ENCODE measurements at regions not wholly inside any gene's neighbourhood (a gene's known extent, or its start where the extent isn't known, plus 50 kb on each side); places are given as distances from the start of the nearest gene placed in this dataset.

DNA sequence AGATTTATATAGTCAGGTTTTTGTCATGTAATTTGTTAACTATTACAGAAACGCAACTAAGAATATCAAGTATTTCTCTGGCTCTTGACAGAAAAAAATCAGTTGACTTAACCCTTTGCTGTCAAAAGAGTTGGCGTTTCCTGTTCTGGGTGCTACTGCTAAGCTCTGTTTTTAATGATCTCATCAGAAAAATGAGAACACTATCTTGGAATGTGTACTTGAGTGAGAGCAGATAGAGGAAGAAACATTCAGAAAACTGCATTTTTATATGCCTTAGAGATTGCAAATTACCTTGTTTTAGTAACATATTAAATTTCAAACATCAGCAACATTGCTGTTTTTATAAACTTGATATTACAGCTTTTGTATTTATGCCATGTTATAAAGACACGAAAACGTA lies 297.9 kb downstream of the RDH14 start:
- H3K4me3 ChIP-seq (ENCODE audit: control insufficient read depth, low read depth, low read length), result no peak overlapping the region
- TF ChIP-seq, protein P1, sequence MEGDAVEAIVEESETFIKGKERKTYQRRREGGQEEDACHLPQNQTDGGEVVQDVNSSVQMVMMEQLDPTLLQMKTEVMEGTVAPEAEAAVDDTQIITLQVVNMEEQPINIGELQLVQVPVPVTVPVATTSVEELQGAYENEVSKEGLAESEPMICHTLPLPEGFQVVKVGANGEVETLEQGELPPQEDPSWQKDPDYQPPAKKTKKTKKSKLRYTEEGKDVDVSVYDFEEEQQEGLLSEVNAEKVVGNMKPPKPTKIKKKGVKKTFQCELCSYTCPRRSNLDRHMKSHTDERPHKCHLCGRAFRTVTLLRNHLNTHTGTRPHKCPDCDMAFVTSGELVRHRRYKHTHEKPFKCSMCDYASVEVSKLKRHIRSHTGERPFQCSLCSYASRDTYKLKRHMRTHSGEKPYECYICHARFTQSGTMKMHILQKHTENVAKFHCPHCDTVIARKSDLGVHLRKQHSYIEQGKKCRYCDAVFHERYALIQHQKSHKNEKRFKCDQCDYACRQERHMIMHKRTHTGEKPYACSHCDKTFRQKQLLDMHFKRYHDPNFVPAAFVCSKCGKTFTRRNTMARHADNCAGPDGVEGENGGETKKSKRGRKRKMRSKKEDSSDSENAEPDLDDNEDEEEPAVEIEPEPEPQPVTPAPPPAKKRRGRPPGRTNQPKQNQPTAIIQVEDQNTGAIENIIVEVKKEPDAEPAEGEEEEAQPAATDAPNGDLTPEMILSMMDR (IDR thresholded peaks at IDR 0.05; ENCODE audit: control insufficient read depth, insufficient read depth, low read depth, low read length, missing control alignments), result no peak
- no peak for DNase-seq (ENCODE audit: low read depth)

DNA sequence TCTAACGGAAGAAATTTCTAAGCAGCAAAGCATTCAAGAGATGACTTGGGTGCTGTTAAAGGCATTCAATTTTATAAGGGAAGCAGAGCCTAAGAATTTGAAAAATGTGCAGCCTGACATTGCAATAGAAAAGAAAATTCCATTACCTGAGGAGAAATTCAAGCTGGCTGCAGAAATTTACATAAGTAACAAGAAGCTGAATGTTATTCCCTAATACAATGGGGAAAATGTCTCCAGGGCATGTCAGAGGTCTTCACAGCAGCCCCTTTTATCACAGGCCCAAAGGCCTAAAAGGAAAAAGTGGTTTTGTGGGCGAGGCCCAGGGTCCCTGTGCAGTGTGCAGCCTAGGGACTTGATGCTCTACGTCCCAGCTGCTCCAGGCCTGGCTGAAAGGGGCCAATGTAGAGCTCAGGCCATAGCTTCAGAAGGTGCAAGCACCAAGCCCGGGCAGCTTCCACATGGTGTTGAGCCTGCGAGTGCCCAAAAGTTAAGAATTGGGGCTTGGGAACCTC lies 306.7 kb downstream of the RDH14 start:
- TF ChIP-seq, protein P1 (IDR thresholded peaks at IDR 0.05; ENCODE audit: control insufficient read depth, insufficient read depth, low read depth, low read length, missing control alignments), result no peak
- DNase-seq (ENCODE audit: low read depth), result no peak

DNA sequence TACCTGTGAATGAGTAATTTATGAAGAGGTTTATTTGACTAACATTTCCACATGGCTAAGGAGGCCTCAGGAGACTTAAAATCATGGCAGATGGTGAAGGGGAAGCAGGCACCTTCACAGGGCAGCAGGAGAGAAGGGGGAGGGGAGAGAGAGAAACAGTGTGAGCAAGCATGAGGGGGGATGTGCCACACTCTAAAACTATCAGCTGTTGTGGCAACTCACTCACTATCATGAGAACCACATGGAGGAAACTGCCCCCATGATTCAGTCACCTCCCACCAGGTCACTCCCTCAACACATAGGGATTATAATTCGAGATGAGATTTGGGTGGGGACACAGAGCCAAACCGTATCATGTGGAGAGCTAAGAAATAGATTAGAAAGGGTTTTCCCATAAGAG lies 309.0 kb downstream of the RDH14 start:
- H3K4me3 ChIP-seq (ENCODE audit: control insufficient read depth, low read depth, low read length), result no peak overlapping the region
- DNase-seq (ENCODE audit: low read depth), result no peak
- TF ChIP-seq, protein P1 (IDR thresholded peaks at IDR 0.05; ENCODE audit: control insufficient read depth, insufficient read depth, low read depth, low read length, missing control alignments), result no peak

More for the DNA sequence above, 306.7 kb downstream of the RDH14 start:
- H3K4me3 ChIP-seq (ENCODE audit: control insufficient read depth, low read depth, low read length), result no peak overlapping the region

DNA sequence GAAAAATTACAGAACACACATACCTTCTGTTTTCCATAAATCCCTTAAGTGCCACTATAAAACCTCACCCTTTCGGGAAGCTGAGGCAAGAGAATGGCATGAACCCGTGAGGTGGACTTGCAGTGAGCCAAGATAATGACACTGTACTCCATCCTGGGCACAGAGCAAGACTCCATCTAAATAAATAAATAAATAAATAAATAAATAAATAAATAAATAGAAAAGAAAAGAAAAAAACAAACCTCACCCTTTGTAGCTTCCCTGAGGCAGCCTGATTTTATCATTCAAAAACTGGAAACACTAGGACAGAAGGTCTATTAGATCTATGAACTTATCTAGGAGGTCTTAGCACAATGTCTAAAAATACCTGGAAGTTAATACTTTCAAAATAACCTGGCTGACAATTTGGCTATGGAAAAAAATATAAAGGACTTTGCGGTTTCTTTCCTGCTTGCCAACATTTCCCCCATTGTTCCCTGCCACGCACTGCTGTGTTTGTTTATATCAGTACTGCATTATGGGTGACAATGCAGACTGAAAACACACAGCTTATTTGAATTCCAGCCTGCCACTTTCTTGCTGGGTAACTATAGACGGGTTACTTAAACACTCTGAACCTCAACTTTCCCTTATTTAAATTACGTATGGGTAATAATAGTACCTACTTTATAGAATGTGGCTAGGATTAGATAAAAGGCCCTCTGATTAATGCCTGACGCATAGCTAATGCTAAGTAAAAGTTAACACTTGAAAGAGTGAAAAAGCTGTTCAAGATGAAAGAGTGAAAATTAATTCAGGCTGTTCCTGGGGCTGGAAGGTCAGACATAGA lies 313.0 kb downstream of the RDH14 start:
- no peak for DNase-seq (ENCODE audit: low read depth)

DNA sequence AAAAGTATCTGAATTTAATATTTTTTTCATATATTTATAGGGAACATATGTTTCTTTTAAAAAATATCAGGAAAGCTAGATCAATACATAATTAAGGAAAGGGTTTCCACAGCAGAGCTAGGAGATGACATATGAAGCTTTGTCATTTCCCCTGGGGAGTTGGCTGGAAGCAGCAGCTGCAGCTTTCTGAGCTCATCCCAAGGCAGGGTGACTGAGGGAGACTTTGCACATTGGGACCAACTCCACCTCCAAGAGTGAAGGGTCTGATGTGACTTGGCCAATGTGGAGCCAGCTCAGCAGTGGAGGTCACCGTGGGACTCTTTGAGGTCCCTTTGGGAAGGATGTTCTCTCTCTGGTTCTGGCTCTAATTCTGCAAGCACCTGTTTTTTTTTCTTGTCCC lies 315.1 kb downstream of the RDH14 start:
- H3K4me3 ChIP-seq (ENCODE audit: control insufficient read depth, low read depth, low read length), result no peak overlapping the region
- TF ChIP-seq, protein P1 (IDR thresholded peaks at IDR 0.05; ENCODE audit: control insufficient read depth, insufficient read depth, low read depth, low read length, missing control alignments), result no peak
- DNase-seq (ENCODE audit: low read depth), result no peak

More for the DNA sequence above, 313.0 kb downstream of the RDH14 start:
- H3K4me3 ChIP-seq (ENCODE audit: control insufficient read depth, low read depth, low read length), result no peak overlapping the region
- TF ChIP-seq, protein P1 (IDR thresholded peaks at IDR 0.05; ENCODE audit: control insufficient read depth, insufficient read depth, low read depth, low read length, missing control alignments), result no peak

DNA sequence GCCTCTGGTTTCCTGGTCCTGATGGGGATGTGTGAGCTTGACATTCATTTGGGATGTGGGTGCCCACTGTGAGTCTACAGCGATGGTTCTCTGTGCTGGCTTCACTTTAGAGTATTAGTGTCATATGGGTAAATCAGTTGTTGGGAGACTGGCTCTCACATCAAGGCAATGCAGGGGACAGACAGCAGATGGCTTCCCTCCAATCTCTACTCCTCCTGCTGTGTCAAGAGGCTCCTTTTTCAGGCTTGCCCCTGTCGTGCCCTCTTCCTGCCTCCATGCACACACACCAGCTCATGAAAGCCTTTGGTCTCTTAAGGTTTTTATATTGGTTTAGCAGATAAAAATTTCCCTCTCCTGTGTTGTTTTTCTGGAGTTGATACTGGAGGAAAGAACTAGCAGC lies 315.6 kb downstream of the RDH14 start:
- H3K4me3 ChIP-seq (ENCODE audit: control insufficient read depth, low read depth, low read length), result no peak overlapping the region
- TF ChIP-seq, protein P1 (IDR thresholded peaks at IDR 0.05; ENCODE audit: control insufficient read depth, insufficient read depth, low read depth, low read length, missing control alignments), result no peak
- DNase-seq (ENCODE audit: low read depth), result no peak

All from AG09309 (cell line).